IPS-20b (cell line): ENCODE measurements at regions not wholly inside any gene's neighbourhood (a gene's known extent, or its start where the extent isn't known, plus 50 kb on each side); places are given as distances from the start of the nearest gene placed in this dataset.

ENCODE experiments used
- H3K27ac ChIP-seq: one replicate; pipeline ENCODE4 v1.5.1; 2013; ENCODE audit warnings: low read length
- H3K27me3 ChIP-seq: 2 replicates; pipeline ENCODE4 v1.6.1; 2013; ENCODE audit warnings: mild to moderate bottlenecking, low read length, inconsistent platforms; ENCODE audit not compliant: insufficient read depth
- H3K36me3 ChIP-seq: 2 replicates; pipeline ENCODE4 v1.6.1; 2013; ENCODE audit warnings: low read depth, mild to moderate bottlenecking, inconsistent platforms, low read length, moderate library complexity; ENCODE audit not compliant: insufficient read depth
- H3K4me1 ChIP-seq: 2 replicates; pipeline ENCODE4 v1.6.1; 2013; ENCODE audit warnings: mild to moderate bottlenecking, control low read depth, inconsistent platforms, low read length, moderate library complexity; ENCODE audit not compliant: insufficient read depth
- H3K4me3 ChIP-seq: 2 replicates; pipeline ENCODE4 v1.5.1; 2013; ENCODE audit warnings: mild to moderate bottlenecking, low read length, inconsistent platforms
- H3K9ac ChIP-seq: 2 replicates; pipeline ENCODE4 v1.6.1; 2013; ENCODE audit warnings: low read depth, mild to moderate bottlenecking, inconsistent platforms, low read length, moderate library complexity
- H3K9me3 ChIP-seq: 2 replicates; pipeline ENCODE4 v1.6.1; 2013; ENCODE audit warnings: mild to moderate bottlenecking, low read depth, low read length, inconsistent platforms; ENCODE audit not compliant: insufficient read depth

- no peaks in the 10 kb centered on the region for H3K27me3 ChIP-seq
- H3K9ac ChIP-seq, result no peak overlapping the region
- no peak overlapping the region for H3K4me3 ChIP-seq
- no peaks in the 10 kb centered on the region for H3K36me3 ChIP-seq
- no peak overlapping the region for H3K27ac ChIP-seq
- H3K4me1 ChIP-seq, result no peaks in the 10 kb centered on the region
- H3K9me3 ChIP-seq, result no peaks in the 10 kb centered on the region
These were observed 111.4 kb downstream of the HLX start for GRCh38 chr1:220990427-220991339.

DNA sequence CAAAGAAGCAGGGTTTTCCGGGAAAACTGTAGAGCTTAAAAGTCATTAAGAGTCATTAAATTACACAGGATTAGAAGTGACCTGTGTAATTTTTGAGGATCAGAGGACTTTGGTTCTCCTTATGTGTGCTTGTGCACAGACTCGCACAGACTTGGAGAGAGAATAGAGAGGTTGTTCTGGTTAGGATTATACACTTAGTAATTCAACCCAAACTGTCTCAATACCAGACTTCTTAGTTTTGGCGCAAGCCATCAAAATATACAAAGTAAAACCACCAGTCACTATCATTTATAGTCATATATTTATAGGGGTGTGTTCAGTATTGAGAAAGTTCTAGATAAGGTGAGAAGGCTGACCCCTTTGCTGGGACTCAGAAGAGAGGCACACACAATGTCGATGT lies 112.3 kb downstream of the HLX start:
- Histone ChIP-seq H3K9ac (no peak overlapping the region), H3K27ac (no peak overlapping the region), H3K36me3 (no peaks in the 10 kb centered on the region), H3K4me1 (no peaks in the 10 kb centered on the region), H3K4me3 (no peak overlapping the region), H3K27me3 (no peaks in the 10 kb centered on the region), H3K9me3 (no peaks in the 10 kb centered on the region)

DNA sequence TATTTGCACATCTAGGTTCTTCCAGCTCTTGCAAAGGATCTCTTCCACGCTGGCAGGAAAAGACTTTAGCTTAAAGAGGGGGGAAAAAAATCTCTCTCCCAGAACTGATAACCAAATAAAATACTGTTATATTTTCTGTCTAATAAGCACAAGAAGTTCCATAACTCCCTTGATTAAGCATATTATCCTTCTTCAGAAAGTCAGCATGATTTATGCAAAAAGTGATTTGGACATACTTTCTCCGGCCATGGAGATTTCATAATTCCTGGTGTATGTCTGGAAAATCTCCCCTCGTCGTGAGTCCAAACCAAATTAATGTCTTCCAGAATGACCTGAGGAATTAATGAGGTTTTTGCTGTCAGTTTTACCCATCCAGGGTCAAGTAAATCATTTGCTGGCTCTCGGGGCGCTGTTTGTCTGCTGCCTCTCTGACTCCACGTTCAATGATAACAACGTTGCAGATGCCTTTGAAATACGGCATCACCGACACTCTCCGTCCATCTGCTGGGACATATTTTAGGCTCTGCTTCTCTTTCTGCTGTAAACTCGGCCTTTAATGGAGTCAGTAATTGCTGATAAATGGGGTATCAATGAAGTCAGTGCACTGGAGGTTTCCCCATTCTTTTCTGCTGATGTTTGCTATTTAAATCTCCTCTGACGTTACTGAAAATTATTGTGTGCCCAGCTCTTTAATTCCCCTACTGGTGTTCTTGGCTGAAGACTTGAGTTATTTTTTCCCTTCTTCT lies 112.9 kb downstream of the HLX start:
- no peaks in the 10 kb centered on the region for H3K9me3 ChIP-seq
- no peak overlapping the region for H3K27ac ChIP-seq
- no peak overlapping the region for H3K9ac ChIP-seq
- no peaks in the 10 kb centered on the region for H3K4me1 ChIP-seq
- H3K4me3 ChIP-seq, result no peak overlapping the region
- H3K27me3 ChIP-seq, result no peaks in the 10 kb centered on the region
- H3K36me3 ChIP-seq, result no peaks in the 10 kb centered on the region

- H3K4me3 ChIP-seq, result no peak overlapping the region
- no peaks in the 10 kb centered on the region for H3K27me3 ChIP-seq
- no peaks in the 10 kb centered on the region for H3K36me3 ChIP-seq
- H3K4me1 ChIP-seq, result no peaks in the 10 kb centered on the region
- no peak overlapping the region for H3K9ac ChIP-seq
- H3K27ac ChIP-seq, result no peak overlapping the region
- no peaks in the 10 kb centered on the region for H3K9me3 ChIP-seq
These were observed 113.4 kb downstream of the HLX start for GRCh38 chr1:220992705-220993052.

DNA sequence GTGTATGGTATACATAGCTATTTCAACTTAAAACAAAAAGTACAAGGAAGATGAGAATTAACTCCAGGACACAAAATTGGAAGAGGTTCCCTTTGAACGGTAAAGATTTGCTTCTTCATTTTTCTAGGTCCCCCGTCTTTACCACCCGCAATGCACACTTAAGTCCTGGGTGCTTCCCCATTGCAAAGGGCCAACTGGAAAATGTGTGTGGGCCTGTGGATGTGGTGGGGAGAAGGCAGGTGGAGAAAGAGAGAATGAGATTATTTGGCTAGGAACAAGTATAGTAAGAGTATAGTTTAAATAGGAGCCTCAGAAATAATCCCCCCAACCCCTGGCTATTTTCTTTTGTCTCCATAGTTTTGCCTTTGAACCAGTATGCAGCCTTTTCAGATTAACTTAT lies 115.4 kb downstream of the HLX start:
- Histone ChIP-seq H3K9ac (no peak overlapping the region), H3K27me3 (no peaks in the 10 kb centered on the region), H3K4me3 (no peak overlapping the region), H3K4me1 (no peaks in the 10 kb centered on the region), H3K9me3 (no peaks in the 10 kb centered on the region), H3K27ac (no peak overlapping the region), H3K36me3 (no peaks in the 10 kb centered on the region)

- Histone ChIP-seq H3K27ac (no peak overlapping the region), H3K9me3 (no peaks in the 10 kb centered on the region), H3K4me1 (no peaks in the 10 kb centered on the region), H3K9ac (no peak overlapping the region), H3K36me3 (no peaks in the 10 kb centered on the region), H3K27me3 (no peaks in the 10 kb centered on the region), H3K4me3 (no peak overlapping the region)
These were observed 118.5 kb downstream of the HLX start for GRCh38 chr1:220997791-220998190.

- no peaks in the 10 kb centered on the region for H3K9me3 ChIP-seq
- H3K4me3 ChIP-seq, result no peak overlapping the region
- H3K27me3 ChIP-seq, result no peaks in the 10 kb centered on the region
- no peaks in the 10 kb centered on the region for H3K4me1 ChIP-seq
- no peak overlapping the region for H3K27ac ChIP-seq
- no peak overlapping the region for H3K9ac ChIP-seq
- no peaks in the 10 kb centered on the region for H3K36me3 ChIP-seq
These were observed 120.9 kb downstream of the HLX start for GRCh38 chr1:220999872-221000863.

- Histone ChIP-seq H3K4me3 (no peak overlapping the region), H3K4me1 (no peaks in the 10 kb centered on the region), H3K9ac (no peak overlapping the region), H3K27me3 (no peaks in the 10 kb centered on the region), H3K9me3 (no peaks in the 10 kb centered on the region), H3K36me3 (no peaks in the 10 kb centered on the region), H3K27ac (no peak overlapping the region)
These were observed 121.9 kb downstream of the HLX start for GRCh38 chr1:221001167-221001566.

DNA sequence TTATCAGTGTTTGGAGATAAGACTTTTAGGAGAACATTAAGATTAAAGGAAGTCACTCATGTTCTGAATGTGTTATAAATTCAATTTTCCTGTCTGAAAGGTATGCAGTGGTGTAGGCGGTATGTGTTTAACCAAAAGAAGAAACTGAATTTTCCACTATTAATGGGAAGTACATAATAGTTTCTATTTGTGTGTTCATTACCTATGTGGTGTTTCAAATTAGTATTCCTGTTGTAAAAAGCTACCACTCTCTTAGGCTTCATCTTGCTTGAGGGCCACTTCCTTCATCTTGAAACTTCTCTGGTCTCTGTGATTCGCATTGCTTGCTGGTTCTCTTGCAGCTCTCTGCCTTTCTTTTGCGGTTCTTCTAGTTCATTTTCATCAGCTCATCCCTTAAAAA lies 123.4 kb downstream of the HLX start:
- no peak overlapping the region for H3K9ac ChIP-seq

GRCh38 chr1:221011145-221011544 lies 131.9 kb downstream of the HLX start:
- no peak overlapping the region for H3K27ac ChIP-seq
- H3K9me3 ChIP-seq, result peaks cover 3% of the 10 kb centered on the region; the same call in 1 of the 2 replicates
- no peaks in the 10 kb centered on the region for H3K4me1 ChIP-seq

More for the DNA sequence above, 123.4 kb downstream of the HLX start:
- H3K27me3 ChIP-seq, result no peaks in the 10 kb centered on the region
- no peaks in the 10 kb centered on the region for H3K4me1 ChIP-seq
- H3K27ac ChIP-seq, result no peak overlapping the region
- H3K4me3 ChIP-seq, result no peak overlapping the region
- no peaks in the 10 kb centered on the region for H3K36me3 ChIP-seq
- H3K9me3 ChIP-seq, result no peaks in the 10 kb centered on the region

GRCh38 chr1:221012120-221012519 lies 132.9 kb downstream of the HLX start:
- H3K36me3 ChIP-seq, result no peaks in the 10 kb centered on the region
- no peak overlapping the region for H3K9ac ChIP-seq
- no peaks in the 10 kb centered on the region for H3K27me3 ChIP-seq
- no peak overlapping the region for H3K27ac ChIP-seq
- peaks cover 3% of the 10 kb centered on the region; the same call in 1 of the 2 replicates for H3K9me3 ChIP-seq
- no peak overlapping the region for H3K4me3 ChIP-seq
- H3K4me1 ChIP-seq, result no peaks in the 10 kb centered on the region

More at GRCh38 chr1:221011145-221011544, 131.9 kb downstream of the HLX start:
- H3K27me3 ChIP-seq, result no peaks in the 10 kb centered on the region
- H3K36me3 ChIP-seq, result no peaks in the 10 kb centered on the region
- H3K9ac ChIP-seq, result no peak overlapping the region
- no peak overlapping the region for H3K4me3 ChIP-seq
